HCT116 (cell line): ENCODE measurements at regions not wholly inside any gene's neighbourhood (a gene's known extent, or its start where the extent isn't known, plus 50 kb on each side); places are given as distances from the start of the nearest gene placed in this dataset.

Experiments
- ATAC-seq: fragments of 200-7000 bp; cut with Tn5 transposase; 2 replicates; pipeline ENCODE4 v1.9.1; 2020; ENCODE audit warnings: mild to moderate bottlenecking, moderate library complexity
- BruUV-seq: library from RNA; stranded (reverse); fragments of 400-500 nt; replicated peaks from 2 replicates; lab custom pipeline; 2021; lab: Mats Ljungman, UMichigan
- CTCF ChIA-PET: fragments of 300-600 bp; sonication (Branson Sonifier 250); formaldehyde crosslinking; loops from one replicate; lab custom pipeline; 2021; ENCODE audit warnings: antibody characterized with exemption; lab: Charles Lee
- POLR2A ChIA-PET: fragments of 300-600, 350-600 bp; sonication (Branson Sonifier 250); formaldehyde crosslinking; loops from one replicate; lab custom pipeline; 2021; ENCODE audit warnings: antibody characterized with exemption; lab: Charles Lee
- RAD21 ChIA-PET, 2 experiments: fragments of 300-600 bp; sonication (Branson Sonifier 250); formaldehyde crosslinking; loops; one replicate each; lab custom pipeline; 2023; ENCODE audit warnings: low total read pairs in 2 of 2; ENCODE audit not compliant: uncharacterized antibody in 2 of 2, unreplicated experiment in 2 of 2, low non-redundant PET in 1 of 2; lab: Charles Lee
- DNase-seq: peaks from one replicate; pipeline ENCODE4 v3.0.0-alpha.2; 2010; ENCODE audit warnings: low read depth, low spot score
- H2AFZ ChIP-seq: fragments of 200-600 bp; shearing (Covaris generic), sonication (generic); 2 replicates; pipeline ENCODE4 v1.6.1; 2017; ENCODE audit warnings: low read depth, mixed run types, mixed read lengths, antibody characterized with exemption, low read length; ENCODE audit not compliant: poor library complexity, severe bottlenecking
- H3K27ac ChIP-seq: 2 replicates; pipeline ENCODE4 v1.5.1; 2012; ENCODE audit warnings: low read depth, low read length
- H3K27me3 ChIP-seq: fragments of 200-600 bp; sonication (generic); 2 replicates; pipeline ENCODE4 v1.6.1; 2016; ENCODE audit warnings: mixed run types, low read length, mixed read lengths; ENCODE audit not compliant: insufficient read depth
- H3K36me3 ChIP-seq, 2 experiments: fragments of 200-500 bp in 1 of 2; fragments of 200-600 bp in 1 of 2; sonication (Bioruptor generic) in 1 of 2; sonication (generic) in 1 of 2; 2 replicates each; pipeline versions ENCODE4 v1.5.1 to v1.6.1; 2014 to 2016; ENCODE audit warnings: low read length in 2 of 2, inconsistent platforms in 1 of 2, mixed read lengths in 1 of 2, mixed run types in 1 of 2; ENCODE audit not compliant: insufficient read depth in 2 of 2, control insufficient read depth in 1 of 2
- H3K4me1 ChIP-seq, 2 experiments: fragments of 200-600 bp in 1 of 2; sonication (generic) in 1 of 2; 2 replicates each; pipeline versions ENCODE4 v1.5.1 to v1.6.1; 2012 to 2017; ENCODE audit warnings: low read length in 2 of 2, inconsistent platforms in 1 of 2, mild to moderate bottlenecking in 1 of 2, mixed read lengths in 1 of 2, mixed run types in 1 of 2, moderate library complexity in 1 of 2; ENCODE audit not compliant: insufficient read depth in 2 of 2, control insufficient read depth in 1 of 2
- H3K4me2 ChIP-seq: fragments of 200-600 bp; sonication (generic); 2 replicates; pipeline ENCODE4 v1.6.1; 2017; ENCODE audit warnings: mixed run types, low read length, mixed read lengths
- H3K4me3 ChIP-seq, 2 experiments: fragments of 200-600 bp in 1 of 2; sonication (generic) in 1 of 2; replicated peaks in 1 of 2; 2 replicates each; pipeline ENCODE4 v1.5.1; 2011 to 2016; ENCODE audit warnings: low read length in 2 of 2, control low read depth in 1 of 2, low read depth in 1 of 2, mild to moderate bottlenecking in 1 of 2, mixed read lengths in 1 of 2, mixed run types in 1 of 2
- H3K79me2 ChIP-seq: fragments of 200-600 bp; sonication (generic); 2 replicates; pipeline ENCODE4 v1.6.1; 2017; ENCODE audit warnings: mild to moderate bottlenecking, mixed run types, low read length, moderate library complexity, mixed read lengths; ENCODE audit not compliant: insufficient read depth
- H3K9ac ChIP-seq: fragments of 200-600 bp; sonication (generic); 2 replicates; pipeline ENCODE4 v1.6.1; 2016; ENCODE audit warnings: low read length, mixed read lengths
- H3K9me2 ChIP-seq: fragments of 200-600 bp; sonication (generic), shearing (Covaris generic); 2 replicates; pipeline ENCODE4 v1.6.1; 2017; ENCODE audit warnings: mixed run types, mild to moderate bottlenecking, moderate library complexity; ENCODE audit not compliant: insufficient read depth
- H3K9me3 ChIP-seq, 2 experiments: fragments of 200-500 bp in 1 of 2; fragments of 200-600 bp in 1 of 2; sonication (Bioruptor generic) in 1 of 2; sonication (generic) in 1 of 2; 2 replicates each; pipeline ENCODE4 v1.6.1; 2014 to 2017; ENCODE audit warnings: low read length in 2 of 2, mixed read lengths in 2 of 2, inconsistent platforms in 1 of 2, low read depth in 1 of 2, mild to moderate bottlenecking in 1 of 2, mixed run types in 1 of 2, moderate library complexity in 1 of 2; ENCODE audit not compliant: control insufficient read depth in 1 of 2, insufficient read depth in 1 of 2
- H4K20me1 ChIP-seq: fragments of 200-600 bp; sonication (generic), shearing (Covaris generic); 2 replicates; pipeline ENCODE4 v1.6.1; 2017; ENCODE audit warnings: mixed run types, mild to moderate bottlenecking, moderate library complexity; ENCODE audit not compliant: insufficient read depth
- CEBPB ChIP-seq: IDR thresholded peaks from 2 replicates; pipeline ENCODE4 v1.6.1; 2012; ENCODE audit warnings: low read depth
- EGR1 ChIP-seq: IDR thresholded peaks from 2 replicates; pipeline ENCODE4 v1.6.1; 2012; ENCODE audit warnings: low read depth
- ELF1 ChIP-seq: IDR thresholded peaks from 2 replicates; pipeline ENCODE4 v1.6.1; 2012; ENCODE audit warnings: low read depth, borderline replicate concordance
- FOSL1 ChIP-seq: IDR thresholded peaks from 2 replicates; pipeline ENCODE4 v1.6.1; 2012; ENCODE audit warnings: low read depth
- MAX ChIP-seq: IDR thresholded peaks from 2 replicates; pipeline ENCODE4 v1.6.1; 2012
- POLR2AphosphoS5 ChIP-seq: IDR thresholded peaks from 2 replicates; pipeline ENCODE4 v1.6.1; 2011; ENCODE audit warnings: mild to moderate bottlenecking, low read depth, low read length, moderate library complexity
- RAD21 ChIP-seq: IDR thresholded peaks from 2 replicates; pipeline ENCODE4 v1.6.1; 2012; ENCODE audit warnings: low read depth, mild to moderate bottlenecking
- SIN3A ChIP-seq: IDR thresholded peaks from 2 replicates; pipeline ENCODE4 v1.6.1; 2012; ENCODE audit warnings: low read depth
- SP1 ChIP-seq: IDR thresholded peaks from 2 replicates; pipeline ENCODE4 v1.6.1; 2012; ENCODE audit warnings: low read depth
- SRF ChIP-seq: IDR thresholded peaks from 2 replicates; pipeline ENCODE4 v1.6.1; 2012; ENCODE audit warnings: low read depth
- TCF7L2 ChIP-seq: IDR thresholded peaks from 2 replicates; pipeline ENCODE4 v1.7.0; 2011; ENCODE audit warnings: borderline replicate concordance, inconsistent platforms; ENCODE audit not compliant: insufficient read depth, insufficient read length; ENCODE audit errors: extremely low read depth
- YY1 ChIP-seq: IDR thresholded peaks from 2 replicates; pipeline ENCODE4 v1.6.1; 2011; ENCODE audit warnings: low read length, low read depth, moderate library complexity, mild to moderate bottlenecking; ENCODE audit not compliant: insufficient replicate concordance; ENCODE audit errors: extremely low read depth
- ZBTB33 ChIP-seq: IDR thresholded peaks from 2 replicates; pipeline ENCODE4 v1.6.1; 2011; ENCODE audit warnings: mild to moderate bottlenecking, low read length, moderate library complexity; ENCODE audit not compliant: insufficient replicate concordance; ENCODE audit errors: extremely low read depth
- ZFX ChIP-seq: fragments of 450-650 bp; IDR thresholded peaks from 2 replicates; pipeline ENCODE4 v1.6.1; 2017
- intact Hi-C: fragments of 100-400 bp; cut with micrococcal nuclease; formaldehyde crosslinking; loops from 2 replicates; pipeline ENCODE4 v1.10.0; 2022
- TF ChIP-seq, protein P1 (sequence below), 3 experiments: fragments of 200-600 bp in 1 of 3; sonication (generic) in 1 of 3; IDR thresholded peaks in 2 of 3; conservative IDR thresholded peaks in 1 of 3; 2 replicates each; pipeline ENCODE4 v1.5.1; 2012 to 2017; ENCODE audit warnings: low read depth in 2 of 3, low read length in 2 of 3, antibody characterized with exemption in 1 of 3, borderline replicate concordance in 1 of 3, control low read depth in 1 of 3, mild to moderate bottlenecking in 1 of 3, mixed read lengths in 1 of 3, mixed run types in 1 of 3, moderate library complexity in 1 of 3; ENCODE audit not compliant: insufficient read depth in 1 of 3
- TF ChIP-seq, protein P2 (sequence below): IDR thresholded peaks from 2 replicates; pipeline ENCODE4 v1.6.1; 2012
- TF ChIP-seq, protein P3 (sequence below): IDR thresholded peaks from 2 replicates; pipeline ENCODE4 v1.6.1; 2012; ENCODE audit warnings: low read depth

GRCh38 chr10:106312087-106312486, 852.4 kb downstream of the SORCS1 start:
- Histone ChIP-seq H3K9me2 (no peaks in the 10 kb centered on the region), H3K9ac (no peak overlapping the region), H3K79me2 (no peaks in the 10 kb centered on the region), H3K27me3 (no peaks in the 10 kb centered on the region), H3K27ac (no peak overlapping the region), H3K4me2 (no peak overlapping the region), H3K9me3 (peaks cover 29 to 44% of the 10 kb centered on the region in 2 experiments; a peak in 2 of 4 replicates), H3K36me3 (no peaks in the 10 kb centered on the region), H4K20me1 (no peaks in the 10 kb centered on the region), H3K4me1 (no peaks in the 10 kb centered on the region), H2AFZ (no peak overlapping the region), H3K4me3 (no peak overlapping the region)
- POLR2A ChIA-PET = no interaction called here
- CTCF ChIA-PET = no interaction called here
- RAD21 ChIA-PET = no interaction called here
- intact Hi-C loops = no loop called here
- DNase-seq (no peak), ATAC-seq (no peak)
- no TSS peak for BruUV-seq
- no peak for TF ChIP-seq SIN3A
- no peak for TF ChIP-seq POLR2AphosphoS5
- no peak for TF ChIP-seq ELF1
- no peak for TF ChIP-seq MAX
- TF ChIP-seq ZFX = no peak
- TF ChIP-seq SP1 = no peak
- no peak for TF ChIP-seq CEBPB
- no peak for TF ChIP-seq YY1
- TF ChIP-seq TCF7L2 = no peak
- no peak for TF ChIP-seq SRF
- TF ChIP-seq FOSL1 = no peak
- no peak for TF ChIP-seq RAD21
- TF ChIP-seq EGR1 = no peak
- TF ChIP-seq ZBTB33 = no peak
- TF ChIP-seq, protein P1, sequence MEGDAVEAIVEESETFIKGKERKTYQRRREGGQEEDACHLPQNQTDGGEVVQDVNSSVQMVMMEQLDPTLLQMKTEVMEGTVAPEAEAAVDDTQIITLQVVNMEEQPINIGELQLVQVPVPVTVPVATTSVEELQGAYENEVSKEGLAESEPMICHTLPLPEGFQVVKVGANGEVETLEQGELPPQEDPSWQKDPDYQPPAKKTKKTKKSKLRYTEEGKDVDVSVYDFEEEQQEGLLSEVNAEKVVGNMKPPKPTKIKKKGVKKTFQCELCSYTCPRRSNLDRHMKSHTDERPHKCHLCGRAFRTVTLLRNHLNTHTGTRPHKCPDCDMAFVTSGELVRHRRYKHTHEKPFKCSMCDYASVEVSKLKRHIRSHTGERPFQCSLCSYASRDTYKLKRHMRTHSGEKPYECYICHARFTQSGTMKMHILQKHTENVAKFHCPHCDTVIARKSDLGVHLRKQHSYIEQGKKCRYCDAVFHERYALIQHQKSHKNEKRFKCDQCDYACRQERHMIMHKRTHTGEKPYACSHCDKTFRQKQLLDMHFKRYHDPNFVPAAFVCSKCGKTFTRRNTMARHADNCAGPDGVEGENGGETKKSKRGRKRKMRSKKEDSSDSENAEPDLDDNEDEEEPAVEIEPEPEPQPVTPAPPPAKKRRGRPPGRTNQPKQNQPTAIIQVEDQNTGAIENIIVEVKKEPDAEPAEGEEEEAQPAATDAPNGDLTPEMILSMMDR (IDR thresholded peaks at IDR 0.05 in 2 of 3, conservative IDR thresholded peaks at IDR 0.05 in 1 of 3; ENCODE audit: borderline replicate concordance in 1 of 3, insufficient read depth in 1 of 3, low read depth in 2 of 3, low read length in 2 of 3) = no peak
- TF ChIP-seq, protein P2, sequence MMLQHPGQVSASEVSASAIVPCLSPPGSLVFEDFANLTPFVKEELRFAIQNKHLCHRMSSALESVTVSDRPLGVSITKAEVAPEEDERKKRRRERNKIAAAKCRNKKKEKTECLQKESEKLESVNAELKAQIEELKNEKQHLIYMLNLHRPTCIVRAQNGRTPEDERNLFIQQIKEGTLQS = no peak
- TF ChIP-seq, protein P3, sequence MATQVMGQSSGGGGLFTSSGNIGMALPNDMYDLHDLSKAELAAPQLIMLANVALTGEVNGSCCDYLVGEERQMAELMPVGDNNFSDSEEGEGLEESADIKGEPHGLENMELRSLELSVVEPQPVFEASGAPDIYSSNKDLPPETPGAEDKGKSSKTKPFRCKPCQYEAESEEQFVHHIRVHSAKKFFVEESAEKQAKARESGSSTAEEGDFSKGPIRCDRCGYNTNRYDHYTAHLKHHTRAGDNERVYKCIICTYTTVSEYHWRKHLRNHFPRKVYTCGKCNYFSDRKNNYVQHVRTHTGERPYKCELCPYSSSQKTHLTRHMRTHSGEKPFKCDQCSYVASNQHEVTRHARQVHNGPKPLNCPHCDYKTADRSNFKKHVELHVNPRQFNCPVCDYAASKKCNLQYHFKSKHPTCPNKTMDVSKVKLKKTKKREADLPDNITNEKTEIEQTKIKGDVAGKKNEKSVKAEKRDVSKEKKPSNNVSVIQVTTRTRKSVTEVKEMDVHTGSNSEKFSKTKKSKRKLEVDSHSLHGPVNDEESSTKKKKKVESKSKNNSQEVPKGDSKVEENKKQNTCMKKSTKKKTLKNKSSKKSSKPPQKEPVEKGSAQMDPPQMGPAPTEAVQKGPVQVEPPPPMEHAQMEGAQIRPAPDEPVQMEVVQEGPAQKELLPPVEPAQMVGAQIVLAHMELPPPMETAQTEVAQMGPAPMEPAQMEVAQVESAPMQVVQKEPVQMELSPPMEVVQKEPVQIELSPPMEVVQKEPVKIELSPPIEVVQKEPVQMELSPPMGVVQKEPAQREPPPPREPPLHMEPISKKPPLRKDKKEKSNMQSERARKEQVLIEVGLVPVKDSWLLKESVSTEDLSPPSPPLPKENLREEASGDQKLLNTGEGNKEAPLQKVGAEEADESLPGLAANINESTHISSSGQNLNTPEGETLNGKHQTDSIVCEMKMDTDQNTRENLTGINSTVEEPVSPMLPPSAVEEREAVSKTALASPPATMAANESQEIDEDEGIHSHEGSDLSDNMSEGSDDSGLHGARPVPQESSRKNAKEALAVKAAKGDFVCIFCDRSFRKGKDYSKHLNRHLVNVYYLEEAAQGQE = no peak
